Esophagus muscularis mucosa (tissue), 4 donors: ENCODE measurements at regions not wholly inside any gene's neighbourhood (a gene's known extent, or its start where the extent isn't known, plus 50 kb on each side); places are given as distances from the start of the nearest gene placed in this dataset.
A peak's percentile ranks its signal among the peaks of the same experiment; 100 is the strongest.

Experiments
- DNase-seq: peaks from one replicate; pipeline ENCODE4 v3.0.0-alpha.2; 2017; ENCODE audit errors: extremely low spot score
- H3K27ac ChIP-seq, 4 donors: fragments of 200-600 bp; sonication (generic); replicated peaks in 1 of 4; 1 replicate in 3 of 4; 2 replicates in 1 of 4; pipeline ENCODE4 v1.5.1; 2016 to 2019; ENCODE audit warnings: mild to moderate bottlenecking in 1 of 4
- H3K27me3 ChIP-seq, 4 donors: fragments of 200-600 bp; sonication (generic); one replicate each; pipeline versions ENCODE4 v1.5.1 to v1.6.0; 2016 to 2019
- H3K36me3 ChIP-seq, 4 donors: fragments of 200-600 bp; sonication (generic); one replicate each; pipeline ENCODE4 v1.5.1; 2016 to 2019
- H3K4me1 ChIP-seq, 4 donors: fragments of 200-600 bp; sonication (generic); one replicate each; pipeline ENCODE4 v1.5.1; 2016 to 2019
- H3K4me3 ChIP-seq, 4 donors: fragments of 200-600 bp; sonication (generic); 1 replicate in 2 of 4; 2 replicates in 2 of 4; pipeline ENCODE4 v1.5.1; 2016 to 2019; ENCODE audit warnings: mild to moderate bottlenecking in 4 of 4, moderate library complexity in 1 of 4
- H3K9me3 ChIP-seq, 4 donors: fragments of 200-600 bp; sonication (generic); 1 replicate in 3 of 4; 2 replicates in 1 of 4; pipeline ENCODE4 v1.5.1; 2016 to 2019
- CTCF ChIP-seq, 3 experiments: fragments of 200-600 bp in 2 of 3; fragments of 450-650 bp in 1 of 3; sonication (generic) in 2 of 3; IDR thresholded peaks; one replicate each; pipeline ENCODE4 v1.5.1; 2017 to 2019; ENCODE audit warnings: antibody characterized with exemption in 3 of 3, mild to moderate bottlenecking in 2 of 3, moderate library complexity in 1 of 3
- EP300 ChIP-seq: sonication (generic); formaldehyde crosslinking; IDR thresholded peaks from one replicate; pipeline ENCODE4 v1.6.1; 2017; ENCODE audit warnings: antibody characterized with exemption
- POLR2A ChIP-seq: fragments of 450-650 bp; IDR thresholded peaks from one replicate; pipeline ENCODE4 v1.6.1; 2017; ENCODE audit warnings: antibody characterized with exemption, moderate library complexity, mild to moderate bottlenecking, low read depth
- POLR2AphosphoS5 ChIP-seq, 2 donors: sonication (generic); formaldehyde crosslinking; IDR thresholded peaks; one replicate each; pipeline ENCODE4 v1.6.1; 2017; ENCODE audit warnings: antibody characterized with exemption in 2 of 2
- WGBS: methylation state at CpG from one replicate; pipeline ENCODE4 v1.1.5; 2018; 5-methylcytosine and 5-hydroxymethylcytosine counted together
- intact Hi-C: fragments of 100-400 bp; cut with DNase I; formaldehyde crosslinking; loops from one replicate; pipeline ENCODE4 v1.15.1; 2023

GRCh38 chr1:115183158-115183557, 93.9 kb upstream of the TSPAN2 start:
- H3K9me3 ChIP-seq, result no peaks in the 10 kb centered on the region
- H3K27me3 ChIP-seq, result no peaks in the 10 kb centered on the region
- WGBS, result 90% methylated on average over 6 of the region's 6 CpGs
- DNase-seq, result peak; percentile 86
- no peak for TF ChIP-seq POLR2AphosphoS5 (IDR thresholded peaks at IDR 0.05)
- no peak for TF ChIP-seq CTCF (IDR thresholded peaks at IDR 0.05)
- TF ChIP-seq POLR2A, result no peak
- TF ChIP-seq EP300, result no peak
- H3K36me3 ChIP-seq, result no peaks in the 10 kb centered on the region
- peak overlapping the region in 1 of 4 donors; percentile 54 for H3K27ac ChIP-seq
- intact Hi-C loops, result no loop called here
- peaks cover 5 to 18% (median 11%) of the 10 kb centered on the region in 4 donors for H3K4me1 ChIP-seq
- no peak overlapping the region for H3K4me3 ChIP-seq

- no peak for DNase-seq
- 93% methylated on average over 7 of the region's 7 CpGs for WGBS
- intact Hi-C loops, result no loop called here
- Histone ChIP-seq H3K27me3 (no peaks in the 10 kb centered on the region), H3K36me3 (no peaks in the 10 kb centered on the region), H3K9me3 (no peaks in the 10 kb centered on the region), H3K4me1 (peaks cover 5 to 18% (median 11%) of the 10 kb centered on the region in 4 donors), H3K27ac (no peak overlapping the region), H3K4me3 (no peak overlapping the region)
- TF ChIP-seq EP300, result no peak
- no peak for TF ChIP-seq CTCF (IDR thresholded peaks at IDR 0.05)
- no peak for TF ChIP-seq POLR2AphosphoS5 (IDR thresholded peaks at IDR 0.05)
- no peak for TF ChIP-seq POLR2A
Observed at GRCh38 chr1:115182012-115182715, 92.9 kb upstream of the TSPAN2 start.

GRCh38 chr1:115181231-115181630, 91.9 kb upstream of the TSPAN2 start:
- Histone ChIP-seq H3K27ac (no peak overlapping the region), H3K27me3 (no peaks in the 10 kb centered on the region), H3K36me3 (no peaks in the 10 kb centered on the region), H3K9me3 (no peaks in the 10 kb centered on the region), H3K4me3 (no peak overlapping the region), H3K4me1 (peaks cover 5 to 18% (median 11%) of the 10 kb centered on the region in 4 donors)
- intact Hi-C loops, result no loop called here
- DNase-seq, result no peak
- WGBS, result 64% methylated on average over 4 of the region's 4 CpGs
- TF ChIP-seq EP300 (no peak), CTCF (IDR thresholded peaks at IDR 0.05) (no peak), POLR2AphosphoS5 (IDR thresholded peaks at IDR 0.05) (no peak), POLR2A (no peak)

GRCh38 chr1:115179397-115180079, 90.2 kb upstream of the TSPAN2 start:
- TF ChIP-seq EP300, result no peak
- no peak for TF ChIP-seq CTCF (IDR thresholded peaks at IDR 0.05)
- no peak for TF ChIP-seq POLR2AphosphoS5 (IDR thresholded peaks at IDR 0.05)
- no peak for TF ChIP-seq POLR2A
- no peaks in the 10 kb centered on the region for H3K9me3 ChIP-seq
- no peaks in the 10 kb centered on the region for H3K27me3 ChIP-seq
- H3K27ac ChIP-seq, result no peak overlapping the region
- no peaks in the 10 kb centered on the region for H3K36me3 ChIP-seq
- DNase-seq, result peak; percentile 74
- peaks cover 4 to 10% (median 5%) of the 10 kb centered on the region in 4 donors for H3K4me1 ChIP-seq
- no peak overlapping the region for H3K4me3 ChIP-seq
- 86% methylated on average over 4 of the region's 12 CpGs for WGBS
- intact Hi-C loops, result no loop called here
